Lower leg skin (tissue), 3 donors: ENCODE measurements at regions not wholly inside any gene's neighbourhood (a gene's known extent, or its start where the extent isn't known, plus 50 kb on each side); places are given as distances from the start of the nearest gene placed in this dataset.

Source experiments
- POLR2A ChIP-seq, 2 donors: fragments of 450-650 bp; IDR thresholded peaks; one replicate each; pipeline ENCODE4 v1.6.1; 2016 to 2017; ENCODE audit warnings: antibody characterized with exemption in 2 of 2, mild to moderate bottlenecking in 1 of 2, moderate library complexity in 1 of 2
- TF ChIP-seq, protein P1 (sequence below), 3 donors: fragments of 450-650 bp; IDR thresholded peaks; one replicate each; pipeline ENCODE4 v1.5.1; 2016; ENCODE audit warnings: antibody characterized with exemption in 3 of 3, mild to moderate bottlenecking in 3 of 3, moderate library complexity in 2 of 3

DNA sequence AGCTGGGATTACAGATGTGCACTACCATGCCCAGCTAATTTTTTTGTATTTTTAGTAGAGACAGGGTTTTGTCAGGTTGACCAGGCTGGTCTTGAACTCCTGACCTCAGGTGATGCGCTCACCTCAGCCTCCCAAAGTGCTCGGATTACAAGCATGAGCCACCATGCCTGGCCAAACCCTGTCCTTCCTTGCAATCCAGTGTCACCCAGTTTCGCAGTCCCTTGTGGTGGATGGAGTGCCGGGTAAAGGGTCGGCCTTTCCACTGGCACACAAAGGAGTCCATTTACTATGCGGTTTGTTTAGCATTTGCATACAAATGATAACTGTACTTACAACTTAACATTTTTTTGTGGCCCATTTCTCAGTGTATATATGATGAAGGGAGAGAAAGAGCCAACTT lies 99.3 kb upstream of the TIAM2 start:
- TF ChIP-seq, protein P1, sequence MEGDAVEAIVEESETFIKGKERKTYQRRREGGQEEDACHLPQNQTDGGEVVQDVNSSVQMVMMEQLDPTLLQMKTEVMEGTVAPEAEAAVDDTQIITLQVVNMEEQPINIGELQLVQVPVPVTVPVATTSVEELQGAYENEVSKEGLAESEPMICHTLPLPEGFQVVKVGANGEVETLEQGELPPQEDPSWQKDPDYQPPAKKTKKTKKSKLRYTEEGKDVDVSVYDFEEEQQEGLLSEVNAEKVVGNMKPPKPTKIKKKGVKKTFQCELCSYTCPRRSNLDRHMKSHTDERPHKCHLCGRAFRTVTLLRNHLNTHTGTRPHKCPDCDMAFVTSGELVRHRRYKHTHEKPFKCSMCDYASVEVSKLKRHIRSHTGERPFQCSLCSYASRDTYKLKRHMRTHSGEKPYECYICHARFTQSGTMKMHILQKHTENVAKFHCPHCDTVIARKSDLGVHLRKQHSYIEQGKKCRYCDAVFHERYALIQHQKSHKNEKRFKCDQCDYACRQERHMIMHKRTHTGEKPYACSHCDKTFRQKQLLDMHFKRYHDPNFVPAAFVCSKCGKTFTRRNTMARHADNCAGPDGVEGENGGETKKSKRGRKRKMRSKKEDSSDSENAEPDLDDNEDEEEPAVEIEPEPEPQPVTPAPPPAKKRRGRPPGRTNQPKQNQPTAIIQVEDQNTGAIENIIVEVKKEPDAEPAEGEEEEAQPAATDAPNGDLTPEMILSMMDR (IDR thresholded peaks at IDR 0.05) = no peak
- TF ChIP-seq POLR2A (IDR thresholded peaks at IDR 0.05) = no peak
